Keratinocyte (primary cell): ENCODE measurements at regions not wholly inside any gene's neighbourhood (a gene's known extent, or its start where the extent isn't known, plus 50 kb on each side); places are given as distances from the start of the nearest gene placed in this dataset.

Experiments
- DNase-seq: peaks from one replicate; pipeline ENCODE4 v3.0.0-alpha.2; 2011; ENCODE audit warnings: low read depth, missing footprints, low spot score
- FAIRE-seq: peaks from 2 replicates; lab custom pipeline; 2011; peaks lifted over from hg19 to GRCh38; lab: Jason Lieb, UNC
- H2AFZ ChIP-seq: 2 replicates; pipeline ENCODE4 v1.6.0; 2012; ENCODE audit warnings: low read length, control low read depth, inconsistent platforms; ENCODE audit not compliant: control insufficient read depth
- H3K27ac ChIP-seq: 2 replicates; pipeline ENCODE4 v1.5.1; 2011; ENCODE audit warnings: low read length; ENCODE audit not compliant: control insufficient read depth, insufficient read depth
- H3K27me3 ChIP-seq: 3 replicates; pipeline ENCODE4 v1.6.0; 2011; ENCODE audit warnings: low read length; ENCODE audit not compliant: control insufficient read depth, insufficient read depth; ENCODE audit errors: extremely low read depth
- H3K36me3 ChIP-seq, 2 experiments: 2 replicates in 1 of 2; 3 replicates in 1 of 2; pipeline ENCODE4 v1.5.1; 2011; ENCODE audit warnings: low read length in 2 of 2, mild to moderate bottlenecking in 1 of 2; ENCODE audit not compliant: control insufficient read depth in 2 of 2, insufficient read depth in 2 of 2; ENCODE audit errors: extremely low read depth in 1 of 2
- H3K4me1 ChIP-seq: 3 replicates; pipeline ENCODE4 v1.5.1; 2011; ENCODE audit warnings: low read length; ENCODE audit not compliant: control insufficient read depth, insufficient read depth; ENCODE audit errors: extremely low read depth
- H3K4me2 ChIP-seq: 3 replicates; pipeline ENCODE4 v1.6.0; 2011; ENCODE audit warnings: low read depth, low read length; ENCODE audit not compliant: control insufficient read depth, insufficient read depth; ENCODE audit errors: extremely low read depth
- H3K4me3 ChIP-seq, 3 experiments: fragments of 200-600 bp in 1 of 3; sonication (generic) in 1 of 3; 2 replicates in 2 of 3; 3 replicates in 1 of 3; pipeline ENCODE4 v1.5.1; 2011 to 2016; ENCODE audit warnings: low read length in 3 of 3, mild to moderate bottlenecking in 3 of 3, control low read depth in 2 of 3, inconsistent platforms in 1 of 3, low read depth in 1 of 3, mixed read lengths in 1 of 3, mixed run types in 1 of 3, moderate library complexity in 1 of 3; ENCODE audit not compliant: control insufficient read depth in 2 of 3, insufficient read depth in 2 of 3; ENCODE audit errors: extremely low read depth in 1 of 3
- H3K79me2 ChIP-seq: 2 replicates; pipeline ENCODE4 v1.6.0; 2012; ENCODE audit warnings: low read length; ENCODE audit not compliant: control insufficient read depth, insufficient read depth
- H3K9ac ChIP-seq: 3 replicates; pipeline ENCODE4 v1.6.0; 2011; ENCODE audit warnings: low read length; ENCODE audit not compliant: control insufficient read depth, insufficient read depth; ENCODE audit errors: extremely low read depth
- H3K9me1 ChIP-seq: 3 replicates; pipeline ENCODE4 v1.6.0; 2011; ENCODE audit warnings: low read length; ENCODE audit not compliant: control insufficient read depth, insufficient read depth; ENCODE audit errors: extremely low read depth
- H3K9me3 ChIP-seq: 2 replicates; pipeline ENCODE4 v1.5.1; 2012; ENCODE audit warnings: low read depth, low read length; ENCODE audit not compliant: control insufficient read depth
- H4K20me1 ChIP-seq: 3 replicates; pipeline ENCODE4 v1.6.0; 2011; ENCODE audit warnings: low read length; ENCODE audit not compliant: control insufficient read depth, insufficient read depth; ENCODE audit errors: extremely low read depth
- CTCF ChIP-seq, 3 experiments: IDR thresholded peaks in 1 of 3; conservative IDR thresholded peaks in 1 of 3; optimal IDR thresholded peaks in 1 of 3; 2 replicates in 2 of 3; 3 replicates in 1 of 3; pipeline versions ENCODE3 to v1.5.1; 2011; ENCODE audit warnings: low read length in 3 of 3, mild to moderate bottlenecking in 3 of 3, moderate library complexity in 2 of 3, control low read depth in 1 of 3, inconsistent platforms in 1 of 3; ENCODE audit not compliant: insufficient read depth in 2 of 3; ENCODE audit errors: extremely low read depth in 1 of 3
- EZH2 ChIP-seq: IDR thresholded peaks from one replicate; pipeline ENCODE4 v1.6.1; 2012; ENCODE audit warnings: inconsistent platforms, mild to moderate bottlenecking, low read length, moderate library complexity
- dilution Hi-C: fragments of 300-500 bp; cut with MboI; formaldehyde crosslinking; loops from one replicate; pipeline ENCODE4 v1.7.0; 2020; ENCODE audit warnings: low sequenced_read_pairs; ENCODE audit not compliant: extremely low pct_ligation_motif_present

GRCh38 chr15:70521576-70522322 lies 241.6 kb downstream of the UACA start:
- Histone ChIP-seq H3K9me1 (no peaks in the 10 kb centered on the region), H4K20me1 (peaks cover 18% of the 10 kb centered on the region), H3K79me2 (no peaks in the 10 kb centered on the region), H3K4me3 (no peak overlapping the region), H3K27me3 (peaks cover 81% of the 10 kb centered on the region), H3K4me2 (no peak overlapping the region), H3K9ac (no peak overlapping the region), H3K4me1 (peaks cover 23% of the 10 kb centered on the region), H3K9me3 (no peaks in the 10 kb centered on the region), H3K27ac (no peak overlapping the region), H3K36me3 (no peaks in the 10 kb centered on the region), H2AFZ (no peak overlapping the region)
- FAIRE-seq (no peak), DNase-seq (no peak)
- dilution Hi-C loops: no loop called here
- no peak for TF ChIP-seq CTCF (optimal IDR thresholded peaks at IDR 0.05 in 1 of 3, IDR thresholded peaks at IDR 0.05 in 1 of 3, conservative IDR thresholded peaks at IDR 0.05 in 1 of 3; ENCODE audit: extremely low read depth in 1 of 3, insufficient read depth in 2 of 3, low read length in 3 of 3)
- TF ChIP-seq EZH2: no peak

GRCh38 chr15:70519616-70520015 lies 243.7 kb downstream of the UACA start:
- Histone ChIP-seq H3K9ac (no peak overlapping the region), H4K20me1 (peaks cover 16% of the 10 kb centered on the region), H3K4me1 (peaks cover 8% of the 10 kb centered on the region), H3K9me1 (no peaks in the 10 kb centered on the region), H3K27ac (no peak overlapping the region), H3K9me3 (no peaks in the 10 kb centered on the region), H3K4me3 (no peak overlapping the region), H3K36me3 (no peaks in the 10 kb centered on the region), H3K79me2 (no peaks in the 10 kb centered on the region), H3K27me3 (peaks cover 84% of the 10 kb centered on the region), H3K4me2 (no peak overlapping the region), H2AFZ (no peak overlapping the region)
- FAIRE-seq (no peak), DNase-seq (no peak)
- TF ChIP-seq EZH2 (no peak), CTCF (optimal IDR thresholded peaks at IDR 0.05 in 1 of 3, IDR thresholded peaks at IDR 0.05 in 1 of 3, conservative IDR thresholded peaks at IDR 0.05 in 1 of 3; ENCODE audit: extremely low read depth in 1 of 3, insufficient read depth in 2 of 3, low read length in 3 of 3) (no peak)
- dilution Hi-C loops: no loop called here
